SU-DHL-6 (cell line): ENCODE measurements at regions not wholly inside any gene's neighbourhood (a gene's known extent, or its start where the extent isn't known, plus 50 kb on each side); places are given as distances from the start of the nearest gene placed in this dataset.

Experiments used
- H2AFZ ChIP-seq: fragments of 200-600 bp; sonication (generic); 2 replicates; pipeline ENCODE4 v1.6.1; 2014; ENCODE audit warnings: low read depth, mild to moderate bottlenecking, moderate library complexity, mixed read lengths, antibody characterized with exemption, low read length; ENCODE audit not compliant: severe bottlenecking
- H3F3A ChIP-seq: fragments of 200-600 bp; shearing (Covaris generic); 2 replicates; pipeline ENCODE4 v1.6.0; 2016; ENCODE audit warnings: antibody characterized with exemption, mild to moderate bottlenecking; ENCODE audit not compliant: insufficient read depth
- H3K27ac ChIP-seq: fragments of 200-600 bp; sonication (generic); 2 replicates; pipeline ENCODE4 v1.5.1; 2016; ENCODE audit warnings: low read depth, mild to moderate bottlenecking, low read length, moderate library complexity, mixed read lengths
- H3K27me3 ChIP-seq: fragments of 200-600 bp; sonication (generic), shearing (Covaris generic); 2 replicates; pipeline ENCODE4 v1.6.0; 2014; ENCODE audit warnings: mild to moderate bottlenecking, low read length
- H3K36me3 ChIP-seq: fragments of 200-600 bp; sonication (generic); 2 replicates; pipeline ENCODE4 v1.6.1; 2014; ENCODE audit warnings: mild to moderate bottlenecking, low read length, mixed read lengths
- H3K4me2 ChIP-seq: fragments of 300-600, 200-600 bp; shearing (Covaris generic), sonication (generic); 2 replicates; pipeline ENCODE4 v1.6.0; 2014; ENCODE audit warnings: low read length, low read depth, mild to moderate bottlenecking; ENCODE audit not compliant: poor library complexity, severe bottlenecking
- H3K4me3 ChIP-seq: fragments of 200-600 bp; sonication (generic); 2 replicates; pipeline ENCODE4 v1.5.1; 2014; ENCODE audit warnings: antibody characterized with exemption, low read length, mild to moderate bottlenecking, mixed read lengths; ENCODE audit not compliant: insufficient read depth, poor library complexity, severe bottlenecking
- H3K79me2 ChIP-seq: fragments of 200-600 bp; sonication (generic); 2 replicates; pipeline ENCODE4 v1.6.1; 2014; ENCODE audit warnings: mild to moderate bottlenecking, low read length, moderate library complexity; ENCODE audit not compliant: insufficient read depth
- H3K9ac ChIP-seq: fragments of 200-600 bp; sonication (generic); 2 replicates; pipeline ENCODE4 v1.7.0; 2014; ENCODE audit warnings: mild to moderate bottlenecking, low read length
- H3K9me2 ChIP-seq: fragments of 200-600 bp; sonication (generic); replicated peaks from 2 replicates; pipeline ENCODE4 v1.6.1; 2014; ENCODE audit warnings: low read length; ENCODE audit not compliant: insufficient read depth
- H3K9me3 ChIP-seq: fragments of 200-600 bp; sonication (generic); 2 replicates; pipeline ENCODE4 v1.6.1; 2014; ENCODE audit warnings: low read length, mixed read lengths; ENCODE audit not compliant: insufficient read depth
- H4K20me1 ChIP-seq: fragments of 200-600 bp; sonication (generic); 2 replicates; pipeline ENCODE4 v1.6.1; 2014; ENCODE audit warnings: low read depth, mild to moderate bottlenecking, antibody characterized with exemption, low read length, moderate library complexity, mixed read lengths
- EZH2phosphoT487 ChIP-seq: fragments of 200-600 bp; sonication (generic), shearing (Covaris generic); conservative IDR thresholded peaks from 2 replicates; pipeline ENCODE4 v1.6.1; 2018; ENCODE audit warnings: mild to moderate bottlenecking, antibody characterized with exemption, low read length, moderate library complexity, mixed read lengths
- TF ChIP-seq, protein P1 (sequence below): fragments of 200-600 bp; sonication (generic); IDR thresholded peaks from one replicate; pipeline ENCODE4 v1.5.1; 2017; ENCODE audit warnings: antibody characterized with exemption, mild to moderate bottlenecking, low read length, moderate library complexity; ENCODE audit not compliant: insufficient read depth, poor library complexity, severe bottlenecking

DNA sequence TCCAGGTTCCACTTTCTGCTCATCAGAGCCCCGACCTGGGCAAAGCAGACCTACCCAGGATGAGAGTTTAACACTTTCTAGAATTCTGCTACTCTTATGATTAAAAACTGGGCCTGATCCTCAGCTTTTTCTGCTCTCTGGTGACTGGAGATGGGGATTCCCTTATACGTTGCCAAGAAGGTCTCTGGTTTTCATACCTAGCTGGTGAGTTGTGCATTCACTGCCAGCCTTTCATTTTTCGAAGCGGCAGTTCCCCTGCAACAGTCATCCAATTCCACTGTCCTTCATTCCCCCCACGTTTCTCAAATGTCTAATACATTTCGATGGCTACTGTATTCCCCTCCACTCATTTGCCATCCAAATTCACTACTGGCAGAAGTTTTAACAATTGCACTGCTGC, 135.3 kb downstream of the ADSS2 start:
- no peak for TF ChIP-seq EZH2phosphoT487
- TF ChIP-seq, protein P1, sequence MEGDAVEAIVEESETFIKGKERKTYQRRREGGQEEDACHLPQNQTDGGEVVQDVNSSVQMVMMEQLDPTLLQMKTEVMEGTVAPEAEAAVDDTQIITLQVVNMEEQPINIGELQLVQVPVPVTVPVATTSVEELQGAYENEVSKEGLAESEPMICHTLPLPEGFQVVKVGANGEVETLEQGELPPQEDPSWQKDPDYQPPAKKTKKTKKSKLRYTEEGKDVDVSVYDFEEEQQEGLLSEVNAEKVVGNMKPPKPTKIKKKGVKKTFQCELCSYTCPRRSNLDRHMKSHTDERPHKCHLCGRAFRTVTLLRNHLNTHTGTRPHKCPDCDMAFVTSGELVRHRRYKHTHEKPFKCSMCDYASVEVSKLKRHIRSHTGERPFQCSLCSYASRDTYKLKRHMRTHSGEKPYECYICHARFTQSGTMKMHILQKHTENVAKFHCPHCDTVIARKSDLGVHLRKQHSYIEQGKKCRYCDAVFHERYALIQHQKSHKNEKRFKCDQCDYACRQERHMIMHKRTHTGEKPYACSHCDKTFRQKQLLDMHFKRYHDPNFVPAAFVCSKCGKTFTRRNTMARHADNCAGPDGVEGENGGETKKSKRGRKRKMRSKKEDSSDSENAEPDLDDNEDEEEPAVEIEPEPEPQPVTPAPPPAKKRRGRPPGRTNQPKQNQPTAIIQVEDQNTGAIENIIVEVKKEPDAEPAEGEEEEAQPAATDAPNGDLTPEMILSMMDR, result no peak

DNA sequence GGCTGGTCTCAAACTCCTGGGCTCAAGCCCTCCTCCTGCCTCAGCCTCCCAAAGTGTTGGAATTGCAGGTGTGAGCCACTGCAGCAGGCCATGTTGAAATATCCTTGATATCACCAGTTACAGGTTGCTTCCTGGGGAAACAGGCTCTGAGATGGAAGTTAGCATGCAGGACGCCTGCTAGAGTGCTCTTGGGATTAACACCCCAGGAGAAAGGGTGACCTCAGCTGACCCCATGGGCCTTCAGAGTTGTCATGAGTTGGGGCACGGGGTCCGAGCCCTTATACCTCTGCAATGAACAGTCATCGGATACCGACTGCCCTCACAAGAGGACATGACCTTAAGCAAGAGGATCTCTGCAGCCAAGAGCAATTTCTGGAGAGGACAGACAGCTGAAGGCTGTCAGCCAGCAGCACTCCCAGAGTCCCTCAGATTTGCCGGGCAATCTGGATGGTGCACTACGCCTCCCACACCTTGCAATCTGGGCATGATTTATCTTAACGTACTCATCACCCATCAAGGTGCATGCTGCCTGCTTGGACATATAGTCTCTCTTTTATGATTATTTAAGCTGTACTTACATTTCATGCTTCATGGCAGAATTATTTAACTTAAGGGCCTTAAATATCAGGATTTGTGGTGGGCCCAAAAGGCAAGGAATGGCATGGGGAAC, 134.6 kb downstream of the ADSS2 start:
- H3K27ac ChIP-seq, result no peak overlapping the region
- H4K20me1 ChIP-seq, result no peaks in the 10 kb centered on the region
- no peak overlapping the region for H3K9ac ChIP-seq
- H3K9me3 ChIP-seq, result no peaks in the 10 kb centered on the region
- TF ChIP-seq EZH2phosphoT487, result no peak
- TF ChIP-seq, protein P1, result no peak
- no peaks in the 10 kb centered on the region for H3K9me2 ChIP-seq
- no peaks in the 10 kb centered on the region for H3F3A ChIP-seq
- H3K27me3 ChIP-seq, result no peaks in the 10 kb centered on the region
- no peaks in the 10 kb centered on the region for H3K36me3 ChIP-seq
- no peak overlapping the region for H2AFZ ChIP-seq
- H3K4me3 ChIP-seq, result no peak overlapping the region
- no peaks in the 10 kb centered on the region for H3K79me2 ChIP-seq
- H3K4me2 ChIP-seq, result no peak overlapping the region

More for the DNA sequence above, 135.3 kb downstream of the ADSS2 start:
- Histone ChIP-seq H2AFZ (no peak overlapping the region), H3K9me2 (no peaks in the 10 kb centered on the region), H3K27me3 (no peaks in the 10 kb centered on the region), H4K20me1 (no peaks in the 10 kb centered on the region), H3K27ac (no peak overlapping the region), H3K9me3 (no peaks in the 10 kb centered on the region), H3K79me2 (no peaks in the 10 kb centered on the region), H3F3A (no peaks in the 10 kb centered on the region), H3K36me3 (no peaks in the 10 kb centered on the region), H3K4me2 (no peak overlapping the region), H3K4me3 (no peak overlapping the region), H3K9ac (no peak overlapping the region)

DNA sequence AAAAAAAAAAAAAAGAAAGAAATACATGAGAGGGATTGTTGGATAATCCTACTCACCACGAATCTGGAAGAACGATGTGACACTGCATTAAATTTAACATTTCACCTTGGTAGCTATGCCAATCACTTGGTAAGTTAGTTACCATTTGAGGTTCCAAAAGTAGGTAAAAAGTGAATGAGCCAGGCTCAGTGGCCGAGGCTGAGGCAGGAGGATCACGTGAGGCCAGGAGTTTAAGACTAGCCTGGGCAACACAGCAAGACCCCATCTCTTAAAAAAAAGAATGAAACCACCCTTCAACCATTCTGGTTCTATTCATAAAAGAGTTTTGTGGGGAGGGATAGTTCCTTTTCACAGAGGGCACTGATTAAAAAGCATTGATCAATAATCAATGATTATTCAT, 133.6 kb downstream of the ADSS2 start:
- Histone ChIP-seq H3K4me3 (no peak overlapping the region), H3K4me2 (no peak overlapping the region), H3K9me3 (no peaks in the 10 kb centered on the region)

More for the DNA sequence above, 133.6 kb downstream of the ADSS2 start:
- no peaks in the 10 kb centered on the region for H3K9me2 ChIP-seq
- no peaks in the 10 kb centered on the region for H3K36me3 ChIP-seq
- H3K79me2 ChIP-seq, result no peaks in the 10 kb centered on the region
- no peak overlapping the region for H2AFZ ChIP-seq
- no peak overlapping the region for H3K9ac ChIP-seq
- H3F3A ChIP-seq, result no peaks in the 10 kb centered on the region
- TF ChIP-seq, protein P1, result no peak
- TF ChIP-seq EZH2phosphoT487, result no peak
- H3K27ac ChIP-seq, result no peak overlapping the region
- H4K20me1 ChIP-seq, result no peaks in the 10 kb centered on the region
- no peaks in the 10 kb centered on the region for H3K27me3 ChIP-seq
